Adrenal gland (tissue), 9 donors: ENCODE measurements at regions not wholly inside any gene's neighbourhood (a gene's known extent, or its start where the extent isn't known, plus 50 kb on each side); places are given as distances from the start of the nearest gene placed in this dataset.

ENCODE experiments used
- DNase-seq, 7 donors: peaks; one replicate each; pipeline ENCODE4 v3.0.0-alpha.2; 2019 to 2020
- H3K27ac ChIP-seq, 5 donors: fragments of 200-600 bp; sonication (generic) in 4 of 5; 1 replicate in 3 of 5; 2 replicates in 2 of 5; pipeline versions ENCODE4 v1.5.1 to v1.8.0; 2016 to 2020; ENCODE audit warnings: mild to moderate bottlenecking in 1 of 5
- H3K27me3 ChIP-seq: fragments of 200-600 bp; 2 replicates; pipeline ENCODE4 v1.8.0; 2021
- H3K36me3 ChIP-seq, 2 donors: fragments of 200-600 bp; replicated peaks in 1 of 2; 1 replicate in 1 of 2; 2 replicates in 1 of 2; pipeline versions ENCODE4 v1.5.1 to v1.8.0; 2018 to 2022
- H3K4me1 ChIP-seq, 2 donors: fragments of 200-600 bp; replicated peaks in 1 of 2; 1 replicate in 1 of 2; 2 replicates in 1 of 2; pipeline versions ENCODE4 v1.5.1 to v1.8.0; 2018 to 2021
- H3K4me3 ChIP-seq, 4 donors: fragments of 200-600 bp; sonication (generic) in 3 of 4; one replicate each; pipeline ENCODE4 v1.5.1; 2016 to 2018
- H3K9me3 ChIP-seq, 3 donors: fragments of 200-600 bp; sonication (generic) in 1 of 3; replicated peaks in 1 of 3; 1 replicate in 2 of 3; 2 replicates in 1 of 3; pipeline versions ENCODE4 v1.5.1 to v1.8.0; 2016 to 2021
- POLR2A ChIP-seq, 2 donors: fragments of 450-650 bp; IDR thresholded peaks; one replicate each; pipeline ENCODE4 v1.6.1; 2017; ENCODE audit warnings: antibody characterized with exemption in 2 of 2, mild to moderate bottlenecking in 2 of 2, moderate library complexity in 1 of 2
- WGBS, 4 donors: extraction: QIAGEN DNeasy Blood & Tissue Kit in 2 of 4; methylation state at CpG; one replicate each; pipeline versions ENCODE4 v1.1.5 to v1.1.7; 2013 to 2017; 5-methylcytosine and 5-hydroxymethylcytosine counted together
- intact Hi-C, 2 donors: fragments of 100-400 bp; cut with DNase I; formaldehyde crosslinking; loops; one replicate each; pipeline versions ENCODE4 v1.14.1 to v1.15.0; 2022 to 2023
- TF ChIP-seq, protein P1 (sequence below), 6 experiments: fragments of 450-650 bp in 4 of 6; fragments of 200-600 bp in 2 of 6; sonication (generic) in 1 of 6; IDR thresholded peaks; 1 replicate in 5 of 6; 2 replicates in 1 of 6; pipeline versions ENCODE4 v1.5.1 to v1.8.0; 2016 to 2021; ENCODE audit warnings: antibody characterized with exemption in 6 of 6, mild to moderate bottlenecking in 2 of 6, moderate library complexity in 1 of 6
- donor health status: healthy with polysubstance abuse.
- donor health status: Bipolar disorder and iron deficiency.
- donor health status: DM: yes; HTN: yes; CAD: no.
- donor health status: DM: no; HTN: no; CAD: no.
- donor health status: DM: no; HTN: no; CAD: no.

DNA sequence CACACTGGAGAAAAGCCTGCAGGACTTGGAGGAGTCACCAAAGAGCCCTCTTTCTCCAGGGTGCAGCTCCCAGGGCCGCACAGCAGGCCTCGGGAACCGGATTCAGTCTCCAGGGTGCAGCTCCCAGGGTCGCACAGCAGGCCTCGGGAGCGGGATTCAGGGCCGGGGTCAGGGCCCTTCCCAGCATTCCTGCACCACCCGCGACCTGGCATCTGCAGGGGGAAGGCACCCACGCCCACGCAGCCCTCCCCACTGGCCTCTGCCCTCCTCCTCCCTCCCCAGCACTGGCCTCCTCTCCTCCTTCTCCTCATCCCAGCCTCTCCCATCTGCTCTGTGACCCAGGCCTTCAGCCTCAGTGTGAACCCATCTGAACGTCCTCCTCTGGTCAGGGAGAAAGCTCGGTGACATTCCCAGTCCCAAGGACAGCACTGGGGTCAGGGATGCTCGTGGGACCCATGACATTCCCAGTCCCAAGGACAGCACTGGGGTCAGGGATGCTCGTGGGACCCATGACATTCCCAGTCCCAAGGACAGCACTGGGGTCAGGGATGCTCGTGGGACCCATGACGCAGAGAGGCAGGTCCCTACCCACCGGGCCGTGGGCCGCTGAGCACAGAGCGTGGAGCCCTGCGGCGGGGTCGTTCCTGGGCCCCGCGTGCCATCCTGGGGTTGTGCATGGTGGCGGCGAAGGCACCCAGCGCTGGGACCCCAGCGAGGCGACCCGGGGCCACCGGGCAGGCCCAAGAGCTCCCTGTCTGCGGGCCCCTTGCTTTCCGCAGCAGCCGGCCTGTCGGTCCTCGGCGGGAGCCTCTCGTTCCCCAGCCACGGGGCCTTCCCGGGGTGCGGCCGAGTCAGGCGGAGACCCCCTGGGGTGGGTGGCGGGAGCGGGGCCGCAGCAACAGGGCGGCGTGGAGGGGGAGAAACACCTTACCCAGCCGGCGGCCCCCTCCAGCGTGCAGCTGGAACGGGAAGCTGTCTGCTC, 550.2 kb upstream of the SALL3 start:
- no peak for DNase-seq
- Histone ChIP-seq H3K4me1 (no peaks in the 10 kb centered on the region), H3K36me3 (no peaks in the 10 kb centered on the region), H3K4me3 (no peak overlapping the region), H3K27me3 (no peaks in the 10 kb centered on the region), H3K27ac (no peak overlapping the region), H3K9me3 (no peaks in the 10 kb centered on the region)
- intact Hi-C loops, result no loop called here
- TF ChIP-seq, protein P1, sequence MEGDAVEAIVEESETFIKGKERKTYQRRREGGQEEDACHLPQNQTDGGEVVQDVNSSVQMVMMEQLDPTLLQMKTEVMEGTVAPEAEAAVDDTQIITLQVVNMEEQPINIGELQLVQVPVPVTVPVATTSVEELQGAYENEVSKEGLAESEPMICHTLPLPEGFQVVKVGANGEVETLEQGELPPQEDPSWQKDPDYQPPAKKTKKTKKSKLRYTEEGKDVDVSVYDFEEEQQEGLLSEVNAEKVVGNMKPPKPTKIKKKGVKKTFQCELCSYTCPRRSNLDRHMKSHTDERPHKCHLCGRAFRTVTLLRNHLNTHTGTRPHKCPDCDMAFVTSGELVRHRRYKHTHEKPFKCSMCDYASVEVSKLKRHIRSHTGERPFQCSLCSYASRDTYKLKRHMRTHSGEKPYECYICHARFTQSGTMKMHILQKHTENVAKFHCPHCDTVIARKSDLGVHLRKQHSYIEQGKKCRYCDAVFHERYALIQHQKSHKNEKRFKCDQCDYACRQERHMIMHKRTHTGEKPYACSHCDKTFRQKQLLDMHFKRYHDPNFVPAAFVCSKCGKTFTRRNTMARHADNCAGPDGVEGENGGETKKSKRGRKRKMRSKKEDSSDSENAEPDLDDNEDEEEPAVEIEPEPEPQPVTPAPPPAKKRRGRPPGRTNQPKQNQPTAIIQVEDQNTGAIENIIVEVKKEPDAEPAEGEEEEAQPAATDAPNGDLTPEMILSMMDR (IDR thresholded peaks at IDR 0.05), result no peak
- TF ChIP-seq POLR2A (IDR thresholded peaks at IDR 0.05), result no peak
- 82 to 90% (median 87%) methylated on average over 17 to 54 of the region's 54 CpGs for WGBS, 4 donors

DNA sequence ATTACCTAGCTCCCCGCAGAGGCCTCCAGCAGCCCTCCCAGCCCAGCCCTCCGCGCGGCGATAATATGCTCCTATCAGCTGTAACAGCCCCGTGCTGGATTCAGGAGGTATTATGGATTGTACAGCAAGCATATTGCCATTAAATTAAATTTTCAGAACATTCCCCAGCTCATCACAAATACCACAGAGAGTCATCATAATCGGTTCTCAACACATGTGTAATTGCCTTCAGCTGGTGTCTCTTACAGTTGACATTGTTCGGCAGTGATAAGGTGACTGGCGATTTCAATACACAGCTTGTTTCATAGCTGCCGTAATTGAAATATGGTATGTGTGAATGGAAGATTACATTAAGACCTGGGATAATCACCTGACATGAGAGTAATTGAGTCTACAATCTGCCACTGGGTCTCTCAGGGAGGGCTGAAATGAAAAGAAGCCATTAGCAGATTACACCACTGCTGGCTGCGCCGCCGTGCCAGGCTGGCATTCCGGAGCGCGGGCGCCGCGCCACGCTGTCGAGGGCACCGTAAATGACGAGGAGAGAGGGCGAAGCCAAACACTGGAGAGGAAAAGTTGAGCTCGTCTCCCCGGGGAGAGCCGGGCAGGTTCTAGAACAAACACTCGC, 549.4 kb upstream of the SALL3 start:
- H3K36me3 ChIP-seq, result no peaks in the 10 kb centered on the region
- no peak overlapping the region for H3K27ac ChIP-seq
- H3K4me1 ChIP-seq, result no peaks in the 10 kb centered on the region
- WGBS, 4 donors, result 86 to 87% (median 86%) methylated on average over 23 to 28 of the region's 28 CpGs
- intact Hi-C loops, result no loop called here
- no peaks in the 10 kb centered on the region for H3K9me3 ChIP-seq
- no peak overlapping the region for H3K4me3 ChIP-seq
- DNase-seq, result no peak
- H3K27me3 ChIP-seq, result no peaks in the 10 kb centered on the region
- TF ChIP-seq, protein P1 (IDR thresholded peaks at IDR 0.05), result no peak
- no peak for TF ChIP-seq POLR2A (IDR thresholded peaks at IDR 0.05)

DNA sequence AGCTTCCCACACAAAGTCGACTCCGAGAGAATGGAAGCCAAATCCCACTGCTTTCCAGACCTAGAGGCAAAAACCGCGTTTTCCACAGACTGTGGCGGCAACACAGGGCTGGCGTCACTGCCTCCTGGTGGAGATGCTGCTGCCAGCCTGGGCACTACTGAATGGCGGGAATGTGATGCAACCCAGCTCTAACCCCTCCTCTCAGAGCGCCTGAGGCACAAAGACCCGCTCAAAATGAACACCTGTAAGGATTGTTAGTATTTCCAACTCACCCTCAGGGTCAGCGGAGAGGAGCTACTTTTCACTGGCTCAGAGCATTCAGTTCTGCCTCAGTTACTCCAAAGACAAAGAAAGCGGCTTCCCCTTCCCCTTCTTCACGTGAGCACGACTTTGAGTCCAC, 548.0 kb upstream of the SALL3 start:
- TF ChIP-seq POLR2A (IDR thresholded peaks at IDR 0.05), result no peak
- TF ChIP-seq, protein P1 (IDR thresholded peaks at IDR 0.05), result no peak
- intact Hi-C loops, result no loop called here
- Histone ChIP-seq H3K4me3 (no peak overlapping the region), H3K27me3 (no peaks in the 10 kb centered on the region), H3K36me3 (no peaks in the 10 kb centered on the region), H3K9me3 (no peaks in the 10 kb centered on the region), H3K27ac (no peak overlapping the region), H3K4me1 (no peaks in the 10 kb centered on the region)
- no peak for DNase-seq
- 59 to 95% (median 79%) methylated on average over 4 to 13 of the region's 13 CpGs for WGBS, 4 donors

DNA sequence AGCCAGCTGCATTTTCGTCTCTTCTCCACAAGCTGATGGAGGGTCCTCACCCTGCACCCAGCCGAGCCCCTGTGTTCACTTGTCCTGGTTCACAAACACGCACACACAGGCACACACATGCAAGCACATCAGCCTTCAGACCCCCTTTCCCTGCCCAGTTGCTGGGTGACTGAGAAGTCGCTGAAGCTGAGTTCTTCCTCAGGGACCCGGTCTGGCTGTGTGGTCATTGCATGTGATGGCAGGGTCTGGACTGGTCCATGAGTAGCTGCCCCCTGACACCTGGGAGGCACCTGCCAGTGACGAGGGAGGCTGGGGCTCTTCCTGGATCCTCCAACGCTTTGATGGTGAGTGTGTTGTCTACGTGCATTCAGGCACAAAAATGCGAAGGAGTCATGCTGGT, 546.1 kb upstream of the SALL3 start:
- DNase-seq, result no peak
- Histone ChIP-seq H3K9me3 (no peaks in the 10 kb centered on the region), H3K36me3 (no peaks in the 10 kb centered on the region), H3K4me1 (no peaks in the 10 kb centered on the region), H3K27me3 (no peaks in the 10 kb centered on the region), H3K27ac (no peak overlapping the region), H3K4me3 (no peak overlapping the region)
- intact Hi-C loops, result no loop called here
- no peak for TF ChIP-seq POLR2A (IDR thresholded peaks at IDR 0.05)
- TF ChIP-seq, protein P1 (IDR thresholded peaks at IDR 0.05), result no peak
- WGBS, 4 donors, result 73 to 77% (median 76%) methylated on average over 7 to 9 of the region's 9 CpGs
